NCI-H1694 treated with DMSO at 0.1 percent for 48 hours (cell line): ENCODE measurements at regions not wholly inside any gene's neighbourhood (a gene's known extent, or its start where the extent isn't known, plus 50 kb on each side); places are given as distances from the start of the nearest gene placed in this dataset.
"Not testable (repeated sequence)": the region's sequence is repeated elsewhere in the genome, so short reads cannot be mapped to it uniquely, and the experiment has no call there.

ENCODE experiments used
- DNase-seq: peaks from one replicate; lab custom pipeline; 2025; lab: John Stamatoyannopoulos, UW

DNA sequence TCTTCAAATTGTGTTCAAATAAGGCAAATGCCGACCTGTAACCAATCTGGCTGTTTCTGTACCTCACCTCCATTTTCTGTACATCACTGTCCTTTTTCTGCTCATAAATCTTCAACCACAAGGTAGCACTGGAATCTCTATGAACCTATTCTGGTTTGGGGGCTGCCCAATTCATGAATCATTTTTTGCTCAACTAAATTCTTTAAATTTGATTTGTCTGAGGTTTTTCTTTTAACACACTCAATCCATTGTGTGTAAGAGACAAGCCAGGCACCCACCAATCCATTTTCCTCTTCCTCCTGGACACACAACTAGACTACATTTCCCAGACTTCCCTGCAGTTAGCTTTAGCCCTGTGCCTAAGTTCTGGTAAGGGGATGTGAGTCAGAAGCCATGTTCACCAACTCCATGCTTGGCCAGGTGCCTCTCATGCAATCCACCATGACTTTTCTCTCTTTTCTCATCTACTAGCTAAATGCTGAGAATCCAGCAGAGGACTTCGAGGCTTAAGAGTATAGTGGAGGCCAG, 193.2 kb upstream of the KLF3 start:
- no peak for DNase-seq

DNA sequence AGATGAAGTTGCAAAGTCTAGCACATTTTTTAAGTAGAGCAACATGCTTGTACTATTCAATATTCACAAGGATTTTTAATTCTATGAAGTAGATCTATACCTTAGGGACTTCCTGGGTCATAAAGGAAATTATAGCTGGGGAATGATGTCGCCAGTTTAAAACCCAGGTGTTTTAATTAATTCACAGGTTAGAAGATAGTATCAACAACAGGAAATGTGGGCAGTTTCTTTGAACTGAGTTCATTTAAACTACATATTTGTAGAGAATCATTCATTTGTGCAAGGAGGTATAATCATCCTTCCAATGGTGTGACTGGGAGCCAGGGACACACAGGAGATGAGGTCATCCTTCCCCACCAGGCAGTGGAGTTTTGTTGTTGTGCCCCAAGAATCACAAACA, 181.3 kb upstream of the KLF3 start:
- DNase-seq, result no peak

DNA sequence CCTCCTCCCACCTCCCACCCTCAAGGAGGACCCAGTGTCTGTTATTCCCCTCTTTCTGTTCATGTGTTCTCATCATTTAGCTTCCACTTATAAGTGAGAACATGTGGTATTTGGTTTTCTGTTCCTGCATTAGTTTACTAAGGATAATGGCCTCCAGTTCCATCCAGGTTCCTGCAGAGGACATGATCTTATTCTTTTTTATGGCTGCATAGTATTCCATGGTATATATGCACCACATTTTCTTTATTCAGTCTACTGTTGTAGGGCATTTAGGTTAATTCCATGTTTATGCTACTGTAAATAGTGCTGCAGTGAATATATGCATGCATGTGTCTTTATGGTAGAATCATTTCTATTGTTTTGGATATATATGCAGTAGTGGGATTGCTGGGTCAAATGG, 180.4 kb upstream of the KLF3 start:
- DNase-seq, result not testable (repeated sequence)

GRCh38 chr4:38489011-38489861, 174.8 kb upstream of the KLF3 start:
- peak; percentile 5 for DNase-seq

- DNase-seq, result no peak
Observed at GRCh38 chr4:38489924-38490639, 173.9 kb upstream of the KLF3 start.

DNA sequence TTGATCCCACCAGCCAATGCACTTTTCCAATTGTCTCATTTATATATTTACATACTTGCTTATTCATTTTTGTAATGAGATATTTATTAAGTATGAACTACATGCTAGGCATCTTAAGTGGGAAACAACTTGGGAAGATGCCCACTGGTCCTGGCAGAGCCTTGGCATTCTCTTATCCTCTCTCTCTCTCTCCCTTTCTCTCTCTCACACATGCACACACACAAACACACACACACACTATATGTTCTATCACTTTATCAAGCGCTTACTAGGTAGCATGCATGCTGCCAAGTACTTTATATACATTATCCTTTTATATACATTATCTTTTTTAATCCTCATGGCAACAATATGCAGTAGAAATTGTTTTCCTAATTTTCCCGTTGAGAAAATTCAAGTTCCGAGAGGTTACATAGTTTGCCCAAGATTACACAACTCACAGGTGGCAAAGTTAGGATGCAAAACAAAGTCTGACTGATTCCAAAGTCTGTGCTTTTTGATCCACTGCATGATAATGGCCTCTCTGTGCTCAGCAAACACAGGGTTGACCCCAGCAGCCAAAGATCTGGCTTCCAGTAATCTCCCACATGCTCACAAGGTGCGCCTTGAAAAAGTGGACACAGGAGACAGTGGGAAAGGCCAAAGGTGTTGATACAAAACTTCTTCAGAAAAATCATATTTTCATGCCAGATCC, 173.1 kb upstream of the KLF3 start:
- DNase-seq, result no peak

DNA sequence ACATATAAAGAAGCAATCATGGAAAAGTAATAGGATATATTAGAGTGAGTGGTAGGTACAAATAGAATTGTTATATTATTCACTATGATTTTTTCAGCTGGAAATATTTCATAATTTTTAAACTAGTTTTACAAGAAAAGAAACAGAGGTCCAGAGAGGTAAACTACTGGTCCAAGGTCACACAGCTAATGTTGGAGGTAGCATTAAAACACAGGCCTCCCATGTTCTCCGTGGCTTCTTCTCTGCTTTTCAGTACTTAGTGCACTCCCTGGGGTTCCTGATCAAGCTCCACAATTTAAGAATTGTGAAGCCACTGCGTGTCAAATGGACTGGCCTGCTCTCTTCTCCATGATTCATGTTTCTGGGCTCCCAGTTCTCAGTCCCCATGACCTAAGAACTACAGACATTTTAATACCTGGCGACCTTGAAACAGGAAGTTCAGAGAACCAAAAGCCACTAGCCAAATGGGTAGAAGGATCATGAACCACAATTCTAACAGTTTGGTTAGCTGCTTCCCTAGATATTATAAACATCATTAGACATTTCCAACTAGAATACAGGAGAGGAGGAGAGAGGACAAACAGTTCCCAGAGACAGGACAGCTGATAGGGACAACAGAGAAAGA, 172.0 kb upstream of the KLF3 start:
- DNase-seq, result no peak

GRCh38 chr4:38493066-38493465, 170.9 kb upstream of the KLF3 start:
- DNase-seq, result no peak

DNA sequence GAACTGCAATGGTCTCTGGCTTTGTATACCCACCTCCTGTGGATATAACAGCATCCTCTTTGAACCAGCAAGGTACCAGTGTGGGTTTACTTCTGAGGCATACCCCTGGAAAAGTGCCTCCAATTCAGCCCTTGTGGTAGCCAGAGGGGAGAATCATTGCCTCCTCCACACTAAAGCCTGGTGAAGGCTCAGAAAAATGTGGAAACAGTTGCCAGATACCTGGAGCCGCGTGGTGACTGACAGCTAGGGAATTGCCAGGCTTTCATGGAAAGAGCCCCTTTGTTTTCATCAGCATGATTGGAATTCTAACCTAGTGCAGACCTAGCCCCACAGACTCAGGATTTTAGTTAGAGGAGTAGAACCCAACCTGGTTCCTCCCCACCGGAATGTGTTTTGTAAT, 168.6 kb upstream of the KLF3 start:
- DNase-seq, result no peak

GRCh38 chr4:38497121-38497520, 166.9 kb upstream of the KLF3 start:
- no peak for DNase-seq

DNA sequence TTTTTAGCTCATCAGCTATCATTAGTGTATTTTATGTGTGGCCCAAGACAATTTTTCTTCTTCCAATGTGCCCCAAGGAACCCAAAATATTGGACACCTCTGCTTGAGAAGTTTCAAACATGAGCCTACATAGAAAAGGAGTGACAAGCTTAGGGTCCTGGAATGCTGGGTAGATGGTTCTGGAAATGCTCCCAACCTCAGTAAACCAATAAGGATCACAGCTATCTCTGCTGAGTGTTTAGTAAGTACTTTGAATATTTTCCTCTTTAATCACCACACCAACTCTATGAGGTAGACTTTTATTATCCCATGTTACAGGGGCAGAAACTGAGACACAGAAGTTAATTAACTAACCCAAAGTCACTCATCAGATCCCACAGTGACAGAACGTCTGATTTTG, 164.9 kb upstream of the KLF3 start:
- no peak for DNase-seq

DNA sequence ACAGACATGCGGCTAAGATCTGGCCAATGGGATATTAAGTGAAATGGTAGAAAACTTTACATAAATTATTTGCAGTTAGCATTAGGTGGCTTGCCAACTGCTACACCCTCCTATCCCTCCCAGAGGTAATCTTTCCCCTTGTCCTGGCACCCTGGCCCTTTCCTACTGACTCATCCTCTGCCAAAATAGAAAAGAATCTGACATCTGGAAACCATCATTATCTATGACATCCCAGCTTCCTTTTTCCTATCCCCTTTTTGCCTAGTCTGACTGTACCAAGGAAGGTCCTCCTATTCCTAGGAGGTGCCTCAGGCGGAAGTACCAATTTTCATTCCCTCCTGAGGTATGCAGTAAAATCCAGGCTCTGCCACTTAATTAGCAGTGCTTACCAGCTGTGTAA, 163.6 kb upstream of the KLF3 start:
- no peak for DNase-seq

- no peak for DNase-seq
Observed at GRCh38 chr4:38501698-38502097, 162.3 kb upstream of the KLF3 start.

- no peak for DNase-seq
Observed at GRCh38 chr4:38503689-38504395, 160.2 kb upstream of the KLF3 start.

GRCh38 chr4:38504396-38504715, 159.6 kb upstream of the KLF3 start:
- no peak for DNase-seq

DNA sequence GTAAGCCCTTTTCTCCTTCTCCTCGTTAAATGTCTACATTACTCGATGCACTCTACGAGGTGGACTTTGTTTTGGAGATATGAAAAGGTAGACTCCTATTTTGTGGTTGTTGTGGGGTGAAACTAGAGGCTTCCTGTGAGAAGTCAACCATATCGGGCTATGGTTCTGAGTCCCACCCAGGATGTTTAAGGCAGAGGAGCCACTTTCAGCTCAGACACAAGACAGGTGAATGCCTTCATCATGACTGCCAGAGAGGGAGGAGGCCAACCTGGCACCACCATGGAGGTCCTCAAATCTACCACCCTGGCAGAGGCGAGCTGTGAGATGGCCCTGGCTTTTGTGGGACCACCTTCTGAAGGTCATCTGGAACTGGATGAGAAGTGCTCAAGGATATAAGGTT, 154.4 kb upstream of the KLF3 start:
- DNase-seq, result no peak

DNA sequence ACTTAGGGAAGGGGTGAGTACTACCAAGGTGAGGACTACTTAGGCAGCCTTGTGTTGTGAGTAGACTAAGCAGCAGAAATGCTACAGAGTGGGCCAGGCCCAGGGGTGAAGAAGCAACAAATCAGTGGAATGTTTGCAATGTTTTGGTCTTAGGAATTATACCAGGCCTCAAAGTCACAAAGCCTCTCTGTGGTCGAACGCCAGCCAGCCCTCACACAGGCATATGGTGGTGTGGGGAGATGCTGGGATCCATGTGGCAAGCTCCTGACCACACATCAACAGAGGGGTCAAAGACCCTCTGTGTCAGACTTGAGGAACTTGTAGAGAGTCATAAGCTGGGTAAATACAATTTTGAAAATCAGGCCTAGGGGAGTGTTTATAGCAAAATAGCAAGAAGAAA, 153.8 kb upstream of the KLF3 start:
- no peak for DNase-seq

- DNase-seq, result no peak
Observed at GRCh38 chr4:38511702-38512101, 152.3 kb upstream of the KLF3 start.

DNA sequence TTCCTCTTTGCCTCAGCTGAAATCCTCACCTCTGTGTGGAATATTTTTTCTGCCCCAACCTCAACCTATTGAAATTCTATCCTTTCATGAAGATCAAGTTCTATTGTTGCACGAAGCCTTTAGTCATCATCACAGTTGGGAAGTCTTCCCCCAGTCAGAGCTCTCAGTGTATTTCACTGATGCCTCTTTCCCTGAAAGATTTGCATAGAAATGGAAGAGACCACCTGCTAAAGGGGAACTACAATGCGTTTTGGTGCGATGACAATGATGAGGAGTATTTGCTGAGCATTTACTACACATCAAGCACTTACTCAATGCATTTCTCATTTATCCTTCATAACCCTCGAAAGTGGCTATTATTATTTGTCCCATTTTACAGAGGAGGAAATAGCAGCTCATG, 151.2 kb upstream of the KLF3 start:
- no peak for DNase-seq

DNA sequence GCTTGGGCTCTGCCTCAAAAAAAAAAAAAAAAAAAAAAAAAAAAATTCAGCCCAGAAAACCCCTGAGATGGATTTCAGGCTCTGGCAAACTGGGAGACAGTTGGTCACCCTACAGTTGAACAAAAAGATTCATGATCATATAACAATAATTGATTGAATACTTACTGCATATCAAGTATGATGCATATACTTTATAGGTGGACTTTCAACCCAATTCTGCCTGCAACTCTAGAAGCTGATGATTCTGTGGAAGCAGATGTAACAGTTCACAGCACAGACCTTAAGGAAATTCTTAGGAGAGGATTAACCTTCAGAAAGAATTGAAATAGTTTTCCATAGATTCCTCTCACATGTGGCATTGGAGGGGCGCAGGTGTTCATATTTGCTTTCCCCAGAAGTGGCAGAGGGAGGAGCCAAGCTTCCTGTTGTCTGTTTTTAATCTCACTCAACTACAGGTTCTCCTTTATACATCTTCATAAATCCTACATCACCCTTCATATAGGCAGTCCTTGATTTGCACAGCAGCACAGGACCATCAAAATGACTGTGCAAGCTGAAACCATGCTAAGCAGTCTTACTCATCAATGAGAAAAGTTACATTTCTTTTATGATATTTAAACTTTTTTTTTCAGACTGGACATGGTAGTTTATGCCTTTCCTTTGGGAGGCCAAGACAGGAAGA, 149.4 kb upstream of the KLF3 start:
- no peak for DNase-seq

- DNase-seq, result no peak
Observed at GRCh38 chr4:38516190-38516589, 147.8 kb upstream of the KLF3 start.
